GM21367 (cell line): ENCODE measurements at regions not wholly inside any gene's neighbourhood (a gene's known extent, or its start where the extent isn't known, plus 50 kb on each side); places are given as distances from the start of the nearest gene placed in this dataset.
A peak's percentile ranks its signal among the peaks of the same experiment; 100 is the strongest.
"Not testable (repeated sequence)": the region's sequence is repeated elsewhere in the genome, so short reads cannot be mapped to it uniquely, and the experiment has no call there.

Experiments
- ATAC-seq: cut with Tn5 transposase; IDR thresholded peaks from one replicate; pipeline ENCODE4 v1.9.1; 2021; ENCODE audit not compliant: unreplicated experiment

DNA sequence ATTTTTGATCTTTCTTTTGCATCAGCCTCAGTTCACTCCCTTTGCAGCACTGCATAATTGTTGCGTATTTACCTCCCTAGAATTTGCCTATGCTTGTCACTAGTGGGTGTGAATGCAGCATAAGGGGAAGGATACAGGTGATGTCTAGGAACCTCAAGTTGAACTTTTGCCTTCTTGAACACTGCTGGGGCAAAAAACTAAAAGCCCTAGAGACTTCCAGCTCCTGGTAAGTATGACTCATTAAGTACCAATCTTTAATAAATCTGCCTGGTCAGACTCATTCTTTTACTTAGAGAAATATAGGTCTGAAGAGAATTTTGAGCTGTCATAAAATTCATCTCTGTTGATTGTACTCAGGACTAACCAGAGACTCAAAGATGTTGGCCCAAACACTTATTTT lies 547.3 kb upstream of the FANCL start:
- no peak for ATAC-seq

DNA sequence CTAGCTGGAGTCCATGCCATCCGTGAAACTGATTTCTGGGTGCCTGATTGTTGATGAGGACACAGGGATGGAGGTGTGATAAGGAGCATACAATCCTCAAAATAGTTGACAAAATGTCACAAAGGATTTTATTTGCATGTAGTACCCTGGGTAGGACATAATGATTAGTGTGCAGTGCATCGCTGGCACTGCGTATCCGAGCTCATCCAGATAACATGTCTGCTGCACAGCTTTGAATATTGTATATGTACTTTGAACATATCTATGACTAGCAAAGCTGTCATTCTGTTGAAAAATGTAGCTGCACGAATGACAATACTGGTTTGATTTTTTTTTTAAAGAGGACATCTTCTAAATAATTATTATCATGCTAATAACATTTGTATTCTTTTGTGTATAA lies 529.7 kb upstream of the FANCL start:
- no peak for ATAC-seq

DNA sequence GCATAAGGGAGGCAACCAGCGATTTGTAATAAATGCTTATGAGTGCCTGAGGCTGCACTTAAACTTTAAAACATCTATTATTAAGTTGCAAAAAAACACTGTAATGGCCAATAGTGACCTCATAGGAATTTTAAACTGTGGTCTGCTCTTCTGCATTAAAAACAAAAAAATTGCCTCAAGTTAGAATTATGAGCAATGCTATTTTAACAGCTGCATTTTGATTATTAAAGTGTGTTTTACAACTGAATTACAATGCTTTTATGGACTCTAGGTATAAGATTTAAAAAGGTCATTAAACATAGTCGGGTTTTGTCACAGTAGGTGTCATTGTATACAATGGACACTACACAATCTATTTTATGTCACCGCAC lies 528.7 kb upstream of the FANCL start:
- no peak for ATAC-seq

DNA sequence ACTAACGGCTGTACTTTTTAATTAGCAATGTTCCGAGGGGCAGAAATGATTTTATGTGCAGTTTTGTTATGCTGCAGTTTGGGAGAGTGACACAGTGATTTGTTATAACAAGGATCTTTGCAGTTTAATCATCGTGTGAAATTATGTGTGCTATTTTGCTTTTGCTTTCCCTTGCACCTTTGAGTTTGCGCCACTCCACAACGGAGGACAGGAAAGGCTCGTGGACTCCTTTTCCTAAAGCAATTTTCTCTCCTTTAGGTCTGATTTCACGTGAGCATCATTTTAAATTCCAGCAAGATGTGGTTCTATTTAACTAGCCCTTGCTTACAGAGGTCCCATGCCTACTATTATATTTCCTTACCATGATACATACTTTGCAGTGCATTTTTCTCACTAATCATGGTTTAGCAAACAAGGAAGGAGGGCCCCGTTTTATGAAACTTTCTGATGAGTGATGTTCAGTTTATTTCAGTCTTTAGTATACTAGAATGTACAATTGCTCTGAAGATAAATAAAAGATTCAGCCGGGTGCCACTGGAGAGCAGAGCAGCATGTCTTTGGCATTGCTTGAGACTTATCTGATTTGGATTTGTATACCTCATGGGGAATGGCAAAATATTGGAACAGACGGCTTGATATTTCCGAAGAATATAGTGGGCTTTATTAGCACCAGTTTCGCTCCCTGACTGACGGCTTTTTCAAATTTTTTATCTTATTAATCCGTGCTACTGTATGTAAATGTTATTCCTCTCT lies 528.2 kb upstream of the FANCL start:
- no peak for ATAC-seq

DNA sequence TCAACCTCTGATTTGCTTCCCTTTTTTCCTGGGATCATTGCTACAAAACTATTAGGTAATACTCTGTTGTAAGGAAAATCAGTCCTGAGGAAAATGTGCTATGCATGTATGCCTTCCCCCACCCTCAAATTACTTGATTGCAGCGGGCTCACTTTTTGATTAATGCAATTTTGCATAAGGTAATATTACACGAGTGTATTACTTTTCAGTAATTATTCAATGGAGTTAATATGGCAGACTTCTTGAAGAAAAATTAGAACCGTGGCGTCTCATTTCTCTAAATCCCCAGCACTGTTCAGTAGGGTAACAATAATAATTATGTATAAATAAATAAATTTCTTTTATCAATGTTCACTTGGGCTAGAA lies 527.6 kb upstream of the FANCL start:
- no peak for ATAC-seq

DNA sequence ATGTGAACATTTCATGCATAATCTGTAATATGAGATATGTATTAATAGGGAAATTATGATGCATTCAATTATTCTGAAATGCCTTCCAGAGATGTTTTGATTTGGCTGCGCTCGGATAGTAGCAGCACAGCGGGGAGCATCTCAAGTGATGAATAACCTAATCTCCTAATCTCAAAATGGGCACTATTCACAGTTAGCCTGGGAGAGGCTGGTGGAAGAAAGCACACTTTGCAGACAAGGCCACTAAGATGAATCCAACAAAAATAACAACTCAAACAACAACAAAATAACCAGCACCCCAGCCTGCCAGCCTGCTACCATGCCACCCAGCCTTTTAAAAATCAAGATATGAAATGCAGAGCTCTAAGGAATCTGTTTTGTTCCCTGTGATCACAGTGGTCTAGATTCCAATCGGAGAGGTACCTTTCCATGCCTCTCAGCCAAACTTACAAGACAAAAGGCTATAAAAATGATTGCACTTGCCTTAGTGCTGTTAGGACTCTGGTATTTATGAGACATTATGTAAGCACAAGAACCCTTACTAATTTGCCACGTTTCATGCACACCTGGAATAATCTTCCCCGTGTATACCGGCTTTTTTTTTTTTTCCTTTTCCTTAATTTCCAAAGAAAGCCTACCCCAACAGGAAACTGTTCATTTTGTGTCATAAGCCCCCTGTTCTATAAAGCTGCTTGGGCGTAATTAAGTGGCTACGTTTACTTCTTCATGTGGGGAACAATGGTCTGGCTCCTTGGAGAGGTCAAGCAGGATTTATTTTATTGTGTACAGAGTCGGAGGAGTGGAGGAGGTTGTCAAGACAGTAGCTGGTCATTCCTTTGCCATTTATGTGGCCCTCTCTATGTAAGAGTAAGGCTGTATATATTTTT lies 526.9 kb upstream of the FANCL start:
- no peak for ATAC-seq

DNA sequence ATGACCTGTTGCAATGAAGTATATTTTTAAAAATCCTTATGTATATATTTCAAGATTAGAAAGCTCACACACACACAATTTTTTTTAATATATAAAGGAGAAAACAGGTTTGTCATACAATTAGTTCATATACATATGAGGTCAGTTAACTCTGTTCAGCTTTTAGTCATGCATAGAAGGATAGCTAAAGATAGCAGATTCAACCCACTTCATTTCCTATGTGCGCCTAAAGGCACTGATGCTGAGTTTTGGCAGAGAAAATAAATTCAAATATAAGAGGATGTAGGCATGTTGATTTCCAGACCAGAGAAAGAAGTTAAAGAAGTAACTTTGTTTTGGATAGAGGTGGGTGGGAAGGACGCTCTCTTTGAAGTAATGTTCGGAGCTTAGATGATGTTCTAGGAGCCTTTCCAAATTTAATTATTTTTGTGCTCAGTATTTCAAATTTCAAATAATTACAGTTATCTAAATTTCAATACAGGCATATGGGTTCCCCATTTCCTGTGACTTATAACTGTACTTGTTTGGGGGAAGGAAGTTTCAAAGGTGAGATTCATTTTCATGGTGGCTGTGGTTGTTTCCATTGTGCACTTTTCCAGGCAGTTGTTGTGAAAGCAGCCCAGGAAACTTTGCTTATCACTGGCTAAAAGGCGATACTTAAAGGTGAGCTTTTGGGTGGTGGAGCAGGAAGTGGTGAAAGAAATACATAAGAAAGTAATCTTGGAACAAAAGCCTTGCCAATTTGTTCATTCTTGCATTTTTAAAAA lies 523.4 kb upstream of the FANCL start:
- ATAC-seq: no peak

DNA sequence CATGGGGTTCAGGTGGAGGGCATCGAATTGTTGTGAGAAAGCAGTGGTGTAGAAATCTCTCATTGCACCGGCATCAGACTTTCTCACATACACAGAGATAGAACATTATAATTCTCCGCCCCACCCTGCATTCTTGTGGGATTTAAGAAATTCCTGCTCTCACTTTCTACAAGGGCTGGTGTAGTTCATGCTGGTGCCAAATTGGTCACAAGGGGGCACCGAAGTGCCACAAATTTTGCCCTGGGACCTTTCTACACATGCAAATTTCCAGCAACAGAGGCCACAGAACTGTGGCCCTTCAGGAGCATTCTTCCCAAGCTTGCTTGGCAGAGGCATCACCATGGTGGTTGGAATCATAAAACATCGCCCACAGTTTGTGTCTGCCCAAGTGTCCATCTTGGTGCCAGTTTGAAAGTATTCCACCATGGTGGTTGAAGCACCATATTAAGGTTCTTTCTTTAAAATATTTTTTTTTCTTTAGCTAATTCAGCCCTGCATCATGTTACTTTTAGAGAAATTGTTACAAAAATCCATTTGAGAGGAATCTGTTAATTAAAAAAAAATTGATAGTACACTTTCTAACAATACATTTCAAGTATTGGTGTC lies 521.2 kb upstream of the FANCL start:
- peak; percentile 86 for ATAC-seq

DNA sequence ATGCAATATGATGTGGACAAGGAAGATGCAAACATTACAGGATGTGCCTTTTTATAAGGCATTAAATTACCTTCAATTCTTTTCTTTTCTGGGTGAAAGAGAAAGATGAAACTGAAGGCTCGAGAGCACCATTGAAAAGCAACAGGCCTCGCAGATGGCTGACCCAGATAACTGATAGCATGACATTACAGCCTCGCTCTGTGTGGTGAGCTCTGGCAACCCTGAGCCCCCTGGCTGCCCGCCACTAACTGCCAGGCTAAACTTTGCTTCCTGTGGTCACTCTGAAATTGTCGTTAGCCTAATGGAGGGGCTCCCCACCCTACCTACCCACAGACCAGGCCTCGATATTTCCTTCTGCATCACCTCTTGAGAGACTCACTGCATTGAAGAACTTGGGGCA lies 516.8 kb upstream of the FANCL start:
- no peak for ATAC-seq

DNA sequence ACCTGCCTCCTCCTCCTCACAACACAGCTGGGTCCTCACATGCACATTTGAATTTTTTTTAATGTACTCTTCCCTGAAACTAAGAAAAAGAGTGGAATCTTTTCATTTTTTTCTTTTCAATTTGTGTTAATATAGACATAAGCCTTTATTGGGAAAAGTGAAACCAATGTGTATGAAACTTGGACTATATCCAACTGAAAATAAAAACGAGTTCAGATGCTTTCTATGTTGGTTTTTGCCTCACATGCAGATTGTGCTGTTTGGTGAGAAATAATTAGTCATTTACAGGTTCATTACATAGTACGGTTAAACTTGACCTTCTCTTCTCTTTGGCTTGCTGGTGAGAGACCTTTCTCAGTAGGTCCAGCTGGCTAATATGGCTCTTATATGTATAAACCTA lies 515.2 kb upstream of the FANCL start:
- ATAC-seq: no peak

DNA sequence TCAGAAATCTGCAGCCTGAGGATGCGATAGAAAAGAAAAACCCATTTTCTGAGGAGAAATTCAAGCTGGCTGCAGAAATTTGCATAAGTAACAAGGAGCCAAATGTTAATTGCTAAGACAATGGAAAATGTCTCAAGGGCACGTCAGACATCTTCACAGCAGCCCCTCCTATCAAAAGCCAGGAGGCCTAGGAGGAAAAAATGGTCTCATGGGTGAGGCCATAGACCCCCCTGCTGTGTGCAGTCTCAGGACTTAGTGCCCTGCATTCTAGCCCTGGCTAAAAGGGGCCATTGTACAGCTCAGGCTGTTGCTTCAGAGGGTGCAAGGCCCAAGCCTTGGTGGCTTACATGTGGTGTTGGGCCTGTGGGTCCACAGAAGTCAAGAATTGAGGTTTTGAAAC lies 511.4 kb upstream of the FANCL start:
- not testable (repeated sequence) for ATAC-seq

DNA sequence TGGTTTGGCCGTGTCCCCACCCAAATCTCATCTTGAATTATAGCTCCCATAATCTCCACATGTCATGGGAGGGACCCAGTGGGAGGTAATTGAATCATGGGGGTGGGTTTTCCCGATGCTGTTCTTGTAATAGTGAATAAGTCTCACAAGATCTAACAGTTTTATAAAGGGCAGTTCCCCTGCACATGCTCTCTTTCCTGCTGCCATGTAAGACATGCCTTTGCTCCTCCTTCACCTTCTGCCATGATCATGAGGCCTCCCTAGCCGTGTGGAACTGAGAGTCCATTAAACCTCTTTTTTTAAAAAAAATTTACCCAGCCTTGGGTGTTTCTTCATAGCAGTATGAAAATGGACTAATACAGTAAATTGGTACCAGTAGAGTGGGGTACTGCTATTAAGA lies 510.6 kb upstream of the FANCL start:
- ATAC-seq: not testable (repeated sequence)

DNA sequence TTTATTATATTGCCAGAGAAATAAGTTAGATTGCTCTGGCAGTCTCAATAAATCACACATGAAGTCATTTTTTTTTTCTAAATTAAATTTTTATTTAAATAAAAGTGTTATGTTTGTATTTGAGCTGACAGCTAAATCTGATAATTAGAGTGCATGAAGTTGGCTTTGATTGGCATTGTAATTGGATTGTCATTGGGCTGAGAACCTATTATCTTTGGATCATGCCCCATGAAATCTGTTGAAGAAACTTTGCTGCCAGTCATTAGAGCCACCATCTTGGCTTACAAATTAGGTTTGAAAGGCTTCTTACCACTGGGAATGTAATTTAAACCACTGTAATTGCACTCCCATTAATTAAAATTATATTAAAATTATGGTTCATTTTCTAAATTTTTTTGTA lies 507.9 kb upstream of the FANCL start:
- ATAC-seq: no peak

DNA sequence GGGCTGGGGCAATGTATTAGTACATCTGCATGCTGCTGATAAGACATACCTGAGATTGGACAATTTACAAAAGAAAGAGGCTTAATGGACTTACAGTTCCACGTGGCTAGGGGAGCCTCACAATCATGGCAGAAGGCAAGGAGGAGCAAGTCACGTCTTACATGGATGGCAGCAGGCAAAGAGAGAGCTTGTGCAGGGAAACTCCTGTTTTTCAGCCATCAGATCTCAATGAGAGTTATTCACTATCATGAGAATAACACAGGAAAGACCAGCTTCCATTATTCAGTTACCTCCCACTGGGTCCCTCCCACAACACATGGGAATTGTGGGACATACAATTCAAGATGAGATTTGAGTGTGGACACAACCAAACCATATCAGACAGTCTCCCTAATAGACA lies 504.2 kb upstream of the FANCL start:
- ATAC-seq: not testable (repeated sequence)

DNA sequence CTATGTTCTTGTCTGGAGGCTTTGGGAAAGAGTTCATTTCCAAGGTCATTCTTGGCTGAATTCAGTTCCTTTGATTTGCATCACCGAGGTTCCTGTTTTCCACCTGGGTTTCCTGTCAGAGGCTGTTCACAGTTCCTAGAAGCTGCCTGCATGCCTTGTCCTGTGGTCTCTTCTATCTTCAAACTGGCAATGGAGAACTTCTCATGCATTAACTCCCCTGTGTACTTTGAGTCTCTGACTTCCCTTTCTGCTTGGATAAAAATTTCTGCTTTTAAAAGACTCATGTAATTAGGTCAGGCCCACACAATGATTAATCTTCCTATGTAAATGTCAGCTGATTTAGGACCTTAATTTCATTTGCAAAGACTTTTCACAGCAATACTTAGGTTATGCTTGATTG lies 499.3 kb upstream of the FANCL start:
- ATAC-seq: no peak

DNA sequence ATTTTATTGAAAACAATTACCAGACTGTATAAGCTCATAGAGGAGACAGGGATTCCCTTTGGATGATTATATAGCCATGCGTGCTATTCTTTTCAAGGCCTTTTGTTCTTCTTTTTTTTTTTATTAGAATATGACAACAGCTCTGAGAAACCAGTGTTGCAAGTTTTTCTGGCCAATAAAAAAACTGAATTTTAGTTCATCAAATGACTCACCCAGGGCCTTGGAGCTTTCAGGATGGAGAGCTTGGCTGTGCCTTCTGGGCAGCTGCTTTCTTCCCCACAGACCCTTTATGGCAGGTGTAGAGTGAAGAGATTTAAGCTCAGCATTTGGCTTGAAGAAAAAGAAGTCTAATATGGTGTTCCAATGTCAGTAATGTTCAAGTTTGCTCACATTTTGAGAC lies 497.9 kb upstream of the FANCL start:
- ATAC-seq: no peak

DNA sequence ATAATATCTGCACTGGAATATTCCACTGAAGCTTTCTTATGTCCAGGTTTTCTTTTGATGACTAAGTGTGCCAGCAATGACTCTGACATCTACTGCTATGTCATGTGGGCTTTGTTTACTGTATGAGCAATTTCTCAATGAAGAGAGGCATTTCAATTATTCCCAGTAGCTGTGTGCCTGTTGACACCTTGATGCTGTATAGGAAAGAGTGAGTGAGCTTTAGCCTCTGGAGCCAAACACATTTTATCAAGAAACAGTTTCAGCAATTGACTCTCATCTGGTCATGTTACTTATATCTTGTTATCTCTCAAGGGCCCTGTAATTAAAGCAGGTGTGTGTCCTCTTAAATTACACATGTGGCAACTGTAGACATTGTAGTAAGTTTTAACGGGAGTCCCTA lies 493.2 kb upstream of the FANCL start:
- no peak for ATAC-seq

DNA sequence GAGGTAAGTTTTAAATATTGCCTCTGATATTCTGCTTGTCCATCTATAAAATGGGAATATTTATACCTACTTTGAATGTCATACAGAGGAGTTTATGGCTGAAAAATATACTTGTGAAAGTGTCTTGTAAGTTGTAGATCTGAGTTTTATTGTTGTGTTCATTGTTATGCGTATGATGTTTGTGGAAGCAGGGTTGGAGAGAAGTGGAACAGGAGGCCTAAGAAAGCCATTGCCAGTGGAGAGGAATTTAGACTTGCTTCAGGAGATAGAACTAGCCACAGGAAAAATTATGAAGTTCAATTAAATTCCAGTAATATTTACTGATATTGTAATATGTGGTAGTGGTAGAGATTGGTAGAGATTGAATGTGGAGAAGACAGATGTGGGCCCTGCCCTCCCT lies 491.9 kb upstream of the FANCL start:
- no peak for ATAC-seq

DNA sequence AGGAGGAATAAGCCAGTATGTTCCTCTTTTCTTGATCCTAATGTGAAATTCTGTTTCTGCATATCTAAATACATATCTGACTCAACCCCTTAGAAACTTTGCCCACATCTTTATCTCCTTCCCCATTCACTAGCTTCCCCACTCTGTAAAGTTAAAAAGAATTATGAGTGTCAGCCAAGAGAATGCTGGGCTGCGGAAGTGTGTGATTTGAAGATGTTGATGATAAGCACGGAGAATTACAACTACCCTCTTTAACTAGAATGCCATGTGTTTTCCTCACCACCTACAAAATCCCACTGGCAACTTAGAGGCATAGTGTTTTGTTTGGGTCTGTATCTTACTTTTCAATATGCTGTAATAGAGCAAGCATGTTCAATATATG lies 490.4 kb upstream of the FANCL start:
- no peak for ATAC-seq

DNA sequence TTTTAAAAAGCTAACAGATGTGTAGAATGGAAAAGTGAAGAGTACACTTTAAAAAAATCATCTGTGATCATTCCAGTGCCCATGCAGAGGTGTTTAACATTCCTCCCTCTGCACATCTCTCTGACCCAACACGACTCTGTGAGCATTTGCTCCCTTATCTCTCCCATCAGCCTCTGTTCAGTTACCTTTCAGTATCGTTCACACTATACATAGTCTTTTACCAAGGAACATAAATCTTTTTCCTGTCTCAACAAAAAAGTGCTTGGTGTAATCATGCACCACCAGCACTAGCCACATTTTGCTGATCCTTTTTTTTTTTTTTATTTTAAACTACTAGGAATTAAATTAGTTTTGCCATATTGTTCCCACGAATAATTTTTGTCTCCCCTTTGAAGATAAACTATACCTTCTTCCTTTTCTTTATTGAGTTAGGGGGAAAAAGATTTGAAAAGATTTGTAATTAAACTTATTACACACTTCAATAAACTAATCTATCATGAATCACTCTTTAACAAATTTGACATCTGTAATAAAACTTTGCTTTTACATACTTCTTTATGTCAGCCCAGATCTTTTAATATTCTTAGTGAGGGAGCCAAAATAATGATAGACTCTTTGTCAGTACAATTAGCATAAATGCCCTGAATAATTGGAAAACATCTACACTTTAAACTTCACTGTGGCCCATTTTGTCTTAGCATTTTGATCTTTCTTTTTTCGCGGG lies 489.8 kb upstream of the FANCL start:
- ATAC-seq: no peak
